ENCODE measurements at regions not wholly inside any gene's neighbourhood (a gene's known extent, or its start where the extent isn't known, plus 50 kb on each side); places are given as distances from the start of the nearest gene placed in this dataset.

DNA sequence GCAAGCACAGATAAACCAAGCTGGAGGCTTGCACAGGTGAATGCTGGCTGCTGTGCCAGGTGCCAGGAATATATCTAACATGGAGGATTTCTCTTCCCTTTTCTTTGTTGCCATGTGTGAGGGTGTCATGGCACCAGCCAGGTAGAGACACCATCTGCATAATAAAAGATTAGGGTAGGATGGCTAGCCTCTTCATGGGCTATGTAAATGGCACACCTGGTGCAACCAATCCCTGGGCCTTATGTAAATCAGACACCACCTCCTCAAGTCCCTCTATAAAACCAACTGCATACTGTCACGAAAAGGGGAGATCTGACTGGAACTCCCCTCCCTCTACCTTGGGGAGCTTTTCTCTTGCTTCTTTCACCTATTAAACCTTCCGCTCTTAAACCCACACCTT is 322.5 kb upstream of the POM121L12 start:
- Histone ChIP-seq H3K4me1 (no peaks in the 10 kb centered on the region), H3K9me3 (peaks cover 0 to 35% (median 4%) of the 10 kb centered on the region in 11 donors), H3K27ac (no peak overlapping the region), H3K4me3 (no peak overlapping the region), H3K36me3 (no peaks in the 10 kb centered on the region), H3K27me3 (no peaks in the 10 kb centered on the region)
- ATAC-seq, result no peak
- TF ChIP-seq, protein P1, sequence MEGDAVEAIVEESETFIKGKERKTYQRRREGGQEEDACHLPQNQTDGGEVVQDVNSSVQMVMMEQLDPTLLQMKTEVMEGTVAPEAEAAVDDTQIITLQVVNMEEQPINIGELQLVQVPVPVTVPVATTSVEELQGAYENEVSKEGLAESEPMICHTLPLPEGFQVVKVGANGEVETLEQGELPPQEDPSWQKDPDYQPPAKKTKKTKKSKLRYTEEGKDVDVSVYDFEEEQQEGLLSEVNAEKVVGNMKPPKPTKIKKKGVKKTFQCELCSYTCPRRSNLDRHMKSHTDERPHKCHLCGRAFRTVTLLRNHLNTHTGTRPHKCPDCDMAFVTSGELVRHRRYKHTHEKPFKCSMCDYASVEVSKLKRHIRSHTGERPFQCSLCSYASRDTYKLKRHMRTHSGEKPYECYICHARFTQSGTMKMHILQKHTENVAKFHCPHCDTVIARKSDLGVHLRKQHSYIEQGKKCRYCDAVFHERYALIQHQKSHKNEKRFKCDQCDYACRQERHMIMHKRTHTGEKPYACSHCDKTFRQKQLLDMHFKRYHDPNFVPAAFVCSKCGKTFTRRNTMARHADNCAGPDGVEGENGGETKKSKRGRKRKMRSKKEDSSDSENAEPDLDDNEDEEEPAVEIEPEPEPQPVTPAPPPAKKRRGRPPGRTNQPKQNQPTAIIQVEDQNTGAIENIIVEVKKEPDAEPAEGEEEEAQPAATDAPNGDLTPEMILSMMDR (IDR thresholded peaks at IDR 0.05), result no peak
- WGBS, 2 donors, result 45 to 66% methylated on average over 2 of the region's 2 CpGs
- no peak for DNase-seq
- intact Hi-C loops (cut with DNase I), result no loop called here

DNA sequence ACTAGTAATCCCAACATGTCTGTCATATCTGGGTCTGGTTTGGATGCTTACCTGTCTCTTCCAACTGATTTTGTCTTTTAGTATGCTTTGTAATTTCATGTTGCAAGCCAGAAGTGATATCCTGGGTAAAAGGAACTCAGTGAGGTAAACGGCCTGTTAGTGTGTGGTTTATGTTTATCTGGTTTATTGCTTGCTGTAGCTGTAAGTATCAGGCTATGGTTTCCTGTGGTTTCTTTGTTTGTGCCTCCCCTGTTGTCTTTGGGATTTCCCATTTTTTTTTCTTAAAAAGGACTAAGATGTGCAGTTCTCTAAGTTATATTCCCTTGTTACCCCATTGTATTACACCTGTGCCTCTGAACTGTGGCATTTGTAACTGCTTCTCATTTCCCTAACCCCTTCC is 323.5 kb upstream of the POM121L12 start:
- DNase-seq (no peak), ATAC-seq (no peak)
- intact Hi-C loops (cut with DNase I), result no loop called here
- no peaks in the 10 kb centered on the region for H3K4me1 ChIP-seq
- H3K27ac ChIP-seq, result no peak overlapping the region
- TF ChIP-seq, protein P1 (IDR thresholded peaks at IDR 0.05), result no peak
- H3K27me3 ChIP-seq, result no peaks in the 10 kb centered on the region
- peaks cover 0 to 35% (median 4%) of the 10 kb centered on the region in 11 donors for H3K9me3 ChIP-seq
- no peaks in the 10 kb centered on the region for H3K36me3 ChIP-seq
- no peak overlapping the region for H3K4me3 ChIP-seq
- 39 to 62% methylated on average over 1 of the region's 1 CpG for WGBS, 2 donors

DNA sequence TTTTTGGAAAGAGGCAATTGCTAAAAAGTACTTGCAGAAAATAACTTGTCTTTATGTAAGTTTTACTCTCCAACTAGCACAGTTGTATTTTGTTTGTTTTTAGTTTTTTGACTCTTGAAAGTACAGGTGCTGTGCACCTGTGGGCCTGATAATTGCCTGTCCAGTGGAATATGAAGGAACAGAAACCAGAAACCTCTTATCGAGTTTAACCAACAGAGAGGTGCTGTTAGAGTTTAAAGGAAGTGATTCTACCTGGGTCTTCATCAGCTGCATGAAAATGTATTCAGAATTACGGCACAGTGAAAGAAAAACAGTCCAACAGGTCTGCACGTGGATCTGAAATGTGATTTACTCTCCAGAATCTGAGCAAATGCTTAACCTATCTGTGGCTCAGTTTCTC is 326.6 kb upstream of the POM121L12 start:
- TF ChIP-seq, protein P1 (IDR thresholded peaks at IDR 0.05), result no peak
- Histone ChIP-seq H3K4me1 (no peaks in the 10 kb centered on the region), H3K36me3 (no peaks in the 10 kb centered on the region), H3K9me3 (peaks cover 0 to 35% (median 4%) of the 10 kb centered on the region in 11 donors), H3K27ac (no peak overlapping the region), H3K4me3 (no peak overlapping the region), H3K27me3 (no peaks in the 10 kb centered on the region)
- WGBS, 2 donors, result 80 to 85% methylated on average over 3 of the region's 3 CpGs
- intact Hi-C loops (cut with DNase I), result no loop called here
- DNase-seq (no peak), ATAC-seq (no peak)

DNA sequence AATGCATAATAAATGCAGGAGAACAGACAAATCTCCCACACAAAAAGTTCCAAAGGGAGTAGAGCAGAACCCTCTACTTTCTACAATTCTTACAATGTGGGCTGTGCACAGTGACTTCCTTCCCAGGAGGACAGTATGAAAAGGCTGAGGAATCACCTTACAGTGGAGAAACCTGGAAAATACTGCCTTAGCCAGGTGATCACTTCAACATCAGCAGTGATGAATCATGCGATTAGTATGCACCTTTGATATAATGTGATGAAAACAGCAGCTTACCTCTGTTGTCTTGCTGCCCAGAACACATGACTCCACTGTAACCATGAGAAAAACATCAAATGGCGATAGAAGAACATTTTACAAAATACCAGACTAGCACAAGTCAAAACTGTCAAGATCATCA is 329.7 kb upstream of the POM121L12 start:
- Histone ChIP-seq H3K4me1 (no peaks in the 10 kb centered on the region), H3K27me3 (no peaks in the 10 kb centered on the region), H3K36me3 (no peaks in the 10 kb centered on the region), H3K27ac (no peak overlapping the region), H3K9me3 (peaks cover 0 to 23% (median 4%) of the 10 kb centered on the region in 11 donors), H3K4me3 (no peak overlapping the region)
- DNase-seq, result no peak
- no peak for ATAC-seq
- TF ChIP-seq, protein P1 (IDR thresholded peaks at IDR 0.05), result no peak
- WGBS, 2 donors, result 88% methylated on average over 2 of the region's 2 CpGs
- intact Hi-C loops (cut with DNase I), result no loop called here

Data from heart right ventricle (tissue), 16 donors.